Chondrocyte (in vitro differentiated cells): ENCODE measurements at regions not wholly inside any gene's neighbourhood (a gene's known extent, or its start where the extent isn't known, plus 50 kb on each side); places are given as distances from the start of the nearest gene placed in this dataset.

Experiments
- DNase-seq: peaks from one replicate; pipeline ENCODE4 v3.0.0; 2021; ENCODE audit warnings: mixed read lengths, low spot score
- H3K27ac Mint-ChIP-seq: one replicate; pipeline ENCODE4 v1.8.0; 2021; ENCODE audit warnings: mild to moderate bottlenecking, moderate library complexity, mixed read lengths; ENCODE audit not compliant: unreplicated experiment
- H3K27me3 Mint-ChIP-seq: 2 replicates; pipeline ENCODE4 v1.8.0; 2021; ENCODE audit warnings: low read depth, mixed read lengths
- H3K36me3 Mint-ChIP-seq: 2 replicates; pipeline ENCODE4 v1.8.0; 2021; ENCODE audit warnings: low read depth, mixed read lengths
- H3K4me1 Mint-ChIP-seq: 2 replicates; pipeline ENCODE4 v1.8.0; 2021; ENCODE audit warnings: low read depth, mild to moderate bottlenecking, mixed read lengths
- H3K4me3 Mint-ChIP-seq: one replicate; pipeline ENCODE4 v1.8.0; 2021; ENCODE audit warnings: mild to moderate bottlenecking, moderate library complexity, mixed read lengths; ENCODE audit not compliant: unreplicated experiment
- H3K9me3 Mint-ChIP-seq: 2 replicates; pipeline ENCODE4 v1.8.0; 2021; ENCODE audit warnings: low read depth, mixed read lengths
- CTCF ChIP-seq: fragments of 200-600 bp; sonication (generic); IDR thresholded peaks from 2 replicates; pipeline ENCODE4 v1.5.0; 2021; ENCODE audit warnings: antibody characterized with exemption, mild to moderate bottlenecking, moderate library complexity

GRCh38 chr20:63087872-63088680 is 81.3 kb upstream of the BHLHE23 start:
- no peak for TF ChIP-seq CTCF
- Mint-ChIP-seq H3K36me3 (no peaks in the 10 kb centered on the region), H3K27ac (no peak overlapping the region), H3K4me1 (no peaks in the 10 kb centered on the region), H3K27me3 (peaks cover 45% of the 10 kb centered on the region), H3K4me3 (no peak overlapping the region), H3K9me3 (no peaks in the 10 kb centered on the region)
- DNase-seq: peak; percentile 89

- no peak for TF ChIP-seq CTCF
- no peaks in the 10 kb centered on the region for H3K36me3 Mint-ChIP-seq
- H3K4me1 Mint-ChIP-seq: no peaks in the 10 kb centered on the region
- H3K27ac Mint-ChIP-seq: no peak overlapping the region
- DNase-seq: peak; percentile 82
- no peak overlapping the region for H3K4me3 Mint-ChIP-seq
- peaks cover 40% of the 10 kb centered on the region for H3K27me3 Mint-ChIP-seq
- H3K9me3 Mint-ChIP-seq: no peaks in the 10 kb centered on the region
Observed at GRCh38 chr20:63087236-63087871, 80.6 kb upstream of the BHLHE23 start.

GRCh38 chr20:63086421-63087235 is 79.9 kb upstream of the BHLHE23 start:
- H3K4me3 Mint-ChIP-seq: no peak overlapping the region
- no peaks in the 10 kb centered on the region for H3K4me1 Mint-ChIP-seq
- no peak for TF ChIP-seq CTCF
- DNase-seq: peak; percentile 87
- H3K9me3 Mint-ChIP-seq: no peaks in the 10 kb centered on the region
- H3K27ac Mint-ChIP-seq: no peak overlapping the region
- peaks cover 42% of the 10 kb centered on the region for H3K27me3 Mint-ChIP-seq
- H3K36me3 Mint-ChIP-seq: no peaks in the 10 kb centered on the region

- H3K9me3 Mint-ChIP-seq: no peaks in the 10 kb centered on the region
- TF ChIP-seq CTCF: no peak
- H3K27me3 Mint-ChIP-seq: peaks cover 36% of the 10 kb centered on the region
- no peaks in the 10 kb centered on the region for H3K4me1 Mint-ChIP-seq
- DNase-seq: peak; percentile 83
- no peaks in the 10 kb centered on the region for H3K36me3 Mint-ChIP-seq
- no peak overlapping the region for H3K27ac Mint-ChIP-seq
- H3K4me3 Mint-ChIP-seq: no peak overlapping the region
Observed at GRCh38 chr20:63085151-63085861, 78.5 kb upstream of the BHLHE23 start.

GRCh38 chr20:63084563-63084927 is 77.8 kb upstream of the BHLHE23 start:
- no peak for TF ChIP-seq CTCF
- H3K4me3 Mint-ChIP-seq: no peak overlapping the region
- peaks cover 36% of the 10 kb centered on the region for H3K27me3 Mint-ChIP-seq
- no peaks in the 10 kb centered on the region for H3K4me1 Mint-ChIP-seq
- no peak overlapping the region for H3K27ac Mint-ChIP-seq
- peaks cover 3% of the 10 kb centered on the region for H3K9me3 Mint-ChIP-seq
- DNase-seq: peak; percentile 82
- H3K36me3 Mint-ChIP-seq: no peaks in the 10 kb centered on the region
